HepG2 (cell line): ENCODE measurements at regions not wholly inside any gene's neighbourhood (a gene's known extent, or its start where the extent isn't known, plus 50 kb on each side); places are given as distances from the start of the nearest gene placed in this dataset.
"Not testable (repeated sequence)": the region's sequence is repeated elsewhere in the genome, so short reads cannot be mapped to it uniquely, and the experiment has no call there.

Experiments
- ATAC-seq: fragments of 200-7000 bp; cut with Tn5 transposase; 3 replicates; pipeline ENCODE4 v1.9.1; 2020; ENCODE audit warnings: mild to moderate bottlenecking, moderate library complexity
- BruUV-seq: library from RNA; stranded (reverse); fragments of 400-500 nt; replicated peaks from 2 replicates; lab custom pipeline; 2021; lab: Mats Ljungman, UMichigan
- CTCF ChIA-PET: fragments of 300-600 bp; formaldehyde crosslinking; extraction: SDS; loops from one replicate; lab custom pipeline; 2021; ENCODE audit warnings: low total read pairs, inconsistent platforms, low intra/inter-chr PET ratio; lab: Yijun Ruan, JAX
- POLR2A ChIA-PET: fragments of 350-600 bp; sonication (Branson Sonifier 250); formaldehyde crosslinking; loops from one replicate; lab custom pipeline; 2020; ENCODE audit warnings: antibody characterized with exemption, inconsistent platforms; lab: Yijun Ruan, JAX
- DNase-seq: peaks from one replicate; pipeline ENCODE4 v3.0.0-alpha.2; 2015; ENCODE audit warnings: low spot score
- FAIRE-seq: peaks from 3 replicates; lab custom pipeline; 2011; peaks lifted over from hg19 to GRCh38; lab: Jason Lieb, UNC
- H2AFZ ChIP-seq: one replicate; pipeline ENCODE4 v1.6.1; 2011; ENCODE audit warnings: low read length, inconsistent platforms
- H3K27ac ChIP-seq: fragments of 300-600 bp; 3 replicates; pipeline ENCODE4 v1.8.0; 2011; ENCODE audit warnings: mixed run types, mild to moderate bottlenecking, mixed read lengths, low read length, inconsistent platforms; ENCODE audit not compliant: insufficient read depth; ENCODE audit errors: extremely low read length
- H3K27me3 ChIP-seq, 2 experiments: fragments of 200-600 bp in 1 of 2; 2 replicates in 1 of 2; 3 replicates in 1 of 2; pipeline versions ENCODE4 v1.6.0 to v1.8.0; 2011; ENCODE audit warnings: low read length in 2 of 2, mild to moderate bottlenecking in 2 of 2, moderate library complexity in 2 of 2, inconsistent platforms in 1 of 2; ENCODE audit not compliant: insufficient read depth in 2 of 2, control insufficient read depth in 1 of 2
- H3K36me3 ChIP-seq, 2 experiments: fragments of 200-600 bp in 1 of 2; replicated peaks in 1 of 2; 2 replicates in 1 of 2; 3 replicates in 1 of 2; pipeline versions ENCODE4 v1.5.1 to v1.8.0; 2011; ENCODE audit warnings: low read length in 2 of 2, inconsistent platforms in 1 of 2; ENCODE audit not compliant: insufficient read depth in 2 of 2, control insufficient read depth in 1 of 2
- H3K4me1 ChIP-seq: 2 replicates; pipeline ENCODE4 v1.5.1; 2012; ENCODE audit warnings: low read length, inconsistent platforms; ENCODE audit not compliant: insufficient read depth
- H3K4me2 ChIP-seq: 2 replicates; pipeline ENCODE4 v1.6.0; 2011; ENCODE audit warnings: low read depth, low read length, inconsistent platforms
- H3K4me3 ChIP-seq, 3 experiments: fragments of 200-600 bp in 1 of 3; sonication (generic), shearing (Covaris generic) in 1 of 3; replicated peaks in 1 of 3; 2 replicates each; pipeline ENCODE4 v1.5.1; 2011 to 2016; ENCODE audit warnings: low read length in 3 of 3, inconsistent platforms in 2 of 3, low read depth in 2 of 3, mild to moderate bottlenecking in 2 of 3, control low read depth in 1 of 3, mixed read lengths in 1 of 3; ENCODE audit not compliant: insufficient read depth in 1 of 3
- H3K79me2 ChIP-seq: one replicate; pipeline ENCODE4 v1.6.1; 2011; ENCODE audit warnings: low read length, inconsistent platforms; ENCODE audit not compliant: insufficient read depth
- H3K9ac ChIP-seq: 2 replicates; pipeline ENCODE4 v1.6.0; 2011; ENCODE audit warnings: mild to moderate bottlenecking, low read depth, low read length, inconsistent platforms; ENCODE audit not compliant: insufficient read depth
- H3K9me3 ChIP-seq: 2 replicates; pipeline ENCODE4 v1.5.1; 2012; ENCODE audit warnings: mild to moderate bottlenecking, low read length
- H4K20me1 ChIP-seq: 2 replicates; pipeline ENCODE4 v1.6.0; 2011; ENCODE audit warnings: inconsistent platforms, mild to moderate bottlenecking, low read length, moderate library complexity; ENCODE audit not compliant: insufficient read depth
- FOXA1 ChIP-seq, 2 experiments: fragments of 450-650 bp in 1 of 2; sonication (generic) in 1 of 2; formaldehyde crosslinking in 1 of 2; IDR thresholded peaks; 2 replicates each; pipeline versions ENCODE4 v1.4.0 to v1.6.1; 2016 to 2020; ENCODE audit warnings: missing genetic modification reagents in 1 of 2
- MED8 ChIP-seq: sonication (generic); formaldehyde crosslinking; IDR thresholded peaks from 2 replicates; pipeline ENCODE4 v1.8.1; 2023; ENCODE audit warnings: mild to moderate bottlenecking, missing genetic modification reagents; ENCODE audit not compliant: insufficient replicate concordance
- SMARCE1 ChIP-seq: fragments of 450-650 bp; IDR thresholded peaks from 2 replicates; pipeline ENCODE4 v1.6.1; 2017; ENCODE audit warnings: borderline replicate concordance
- ZC3H13 ChIP-seq: sonication (generic); formaldehyde crosslinking; IDR thresholded peaks from 2 replicates; pipeline ENCODE4 v1.8.1; 2023; ENCODE audit warnings: mild to moderate bottlenecking, missing genetic modification reagents, moderate library complexity
- ZNF776 ChIP-seq: sonication (generic); formaldehyde crosslinking; IDR thresholded peaks from 2 replicates; pipeline ENCODE4 v1.4.0; 2020; ENCODE audit warnings: mild to moderate bottlenecking, missing genetic modification reagents
- whole genome bisulfite sequencing: methylation state at CpG from one replicate; pipeline ENCODE4 v1.1.6; 2017; ENCODE audit warnings: low lambda C conversion rate; 5-methylcytosine and 5-hydroxymethylcytosine counted together
- in situ Hi-C: cut with HindIII; loops from 2 replicates; pipeline ENCODE4 v1.10.0; 2017; ENCODE audit warnings: low pct_unique_long_range_greater_than_20kb; ENCODE audit not compliant: extremely low pct_ligation_motif_present
- intact Hi-C: fragments of 100-400 bp; cut with micrococcal nuclease; formaldehyde crosslinking; loops from one replicate; pipeline ENCODE4 v1.10.0; 2022; ENCODE audit not compliant: unreplicated experiment
- TF ChIP-seq, protein P1 (sequence below): sonication (generic); formaldehyde crosslinking; IDR thresholded peaks from 2 replicates; pipeline ENCODE4 v1.5.0; 2020; ENCODE audit warnings: missing genetic modification reagents, mild to moderate bottlenecking, borderline replicate concordance

DNA sequence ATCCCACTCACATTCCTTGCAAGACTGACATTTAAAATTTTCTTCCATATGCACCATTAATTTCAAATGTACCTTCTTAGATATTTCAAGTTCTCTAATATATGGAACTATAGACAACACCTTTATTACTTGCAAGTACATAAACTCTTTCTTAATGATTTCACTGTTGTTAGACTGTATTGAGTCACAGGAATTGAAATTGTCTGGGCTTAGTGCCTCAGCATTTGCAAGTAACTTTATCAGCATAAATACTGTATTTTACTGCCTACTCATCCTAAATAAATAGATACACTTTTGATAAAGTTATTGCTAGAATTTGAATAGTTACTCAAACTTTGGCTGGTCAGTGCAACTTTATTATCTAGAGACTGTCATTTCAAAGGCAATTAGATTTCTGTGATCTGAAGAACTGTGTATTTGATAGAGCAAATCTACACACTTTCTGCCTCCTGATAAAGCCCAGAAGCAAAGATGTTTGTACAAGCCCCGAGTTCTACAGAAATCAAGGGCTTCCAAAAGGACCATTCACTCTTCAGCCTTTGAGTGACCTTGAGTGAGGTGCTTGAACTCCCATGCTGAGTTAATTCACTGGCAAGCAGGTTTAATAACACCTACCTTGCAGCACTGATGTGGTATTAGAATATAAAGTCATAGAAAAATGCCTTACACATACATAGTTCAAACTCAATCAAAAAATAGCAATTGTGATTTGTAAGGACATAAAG, 91.6 kb downstream of the COX7C start:
- TF ChIP-seq SMARCE1 (no peak), ZC3H13 (CRISPR knock-in tag) (no peak), FOXA1 (IDR thresholded peaks at IDR 0.05) (no peak), FOXA1 (CRISPR knock-in tag; IDR thresholded peaks at IDR 0.05) (no peak)
- TF ChIP-seq, protein P1, sequence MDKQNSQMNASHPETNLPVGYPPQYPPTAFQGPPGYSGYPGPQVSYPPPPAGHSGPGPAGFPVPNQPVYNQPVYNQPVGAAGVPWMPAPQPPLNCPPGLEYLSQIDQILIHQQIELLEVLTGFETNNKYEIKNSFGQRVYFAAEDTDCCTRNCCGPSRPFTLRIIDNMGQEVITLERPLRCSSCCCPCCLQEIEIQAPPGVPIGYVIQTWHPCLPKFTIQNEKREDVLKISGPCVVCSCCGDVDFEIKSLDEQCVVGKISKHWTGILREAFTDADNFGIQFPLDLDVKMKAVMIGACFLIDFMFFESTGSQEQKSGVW (CRISPR knock-in tag) = no peak
- no TSS peak for BruUV-seq
- FAIRE-seq (no peak), ATAC-seq (no peak), DNase-seq (no peak)
- WGBS = 0% methylated on average over 1 of the region's 1 CpG
- Histone ChIP-seq H3K9ac (no peak overlapping the region), H3K79me2 (no peaks in the 10 kb centered on the region), H2AFZ (no peak overlapping the region), H3K4me1 (no peaks in the 10 kb centered on the region), H3K27ac (no peak overlapping the region), H3K9me3 (no peaks in the 10 kb centered on the region), H3K36me3 (no peaks in the 10 kb centered on the region), H4K20me1 (no peaks in the 10 kb centered on the region), H3K4me3 (no peak overlapping the region), H3K27me3 (no peaks in the 10 kb centered on the region), H3K4me2 (no peak overlapping the region)
- in situ Hi-C loops = no loop called here
- ChIA-PET CTCF (no interaction called here), POLR2A (no interaction called here)
- intact Hi-C loops = no loop called here

DNA sequence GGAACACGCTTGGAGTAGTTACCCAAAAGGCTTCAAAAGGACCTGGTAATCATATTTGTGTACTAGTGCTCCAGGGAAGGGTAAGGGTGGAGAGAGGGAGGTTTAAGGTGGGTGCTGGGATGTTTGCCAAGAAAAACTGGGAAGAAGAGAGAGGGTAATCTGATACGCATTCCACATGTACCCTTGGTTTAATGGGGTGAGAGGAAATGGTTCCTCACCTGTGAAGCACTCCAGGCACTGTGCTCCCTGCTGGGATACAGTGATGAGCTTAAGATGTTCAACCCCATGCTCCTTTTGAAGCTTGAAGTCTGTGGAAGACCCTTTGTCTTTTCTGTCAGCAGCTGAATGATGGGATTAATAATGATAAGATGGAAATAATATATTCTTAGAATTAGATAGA, 98.4 kb downstream of the COX7C start:
- in situ Hi-C loops (no loop called here), intact Hi-C loops (no loop called here)
- TF ChIP-seq ZNF776 (CRISPR knock-in tag) (no peak), MED8 (no peak)
- no peaks in the 10 kb centered on the region for H3K9me3 ChIP-seq
- no peak overlapping the region for H3K9ac ChIP-seq
- H3K79me2 ChIP-seq = no peaks in the 10 kb centered on the region
- ChIA-PET CTCF (no interaction called here), POLR2A (no interaction called here)
- H3K4me3 ChIP-seq = no peak overlapping the region
- H3K36me3 ChIP-seq = no peaks in the 10 kb centered on the region
- H2AFZ ChIP-seq = no peak overlapping the region
- BruUV-seq = no TSS peak
- H4K20me1 ChIP-seq = no peaks in the 10 kb centered on the region
- H3K27ac ChIP-seq = no peak overlapping the region
- H3K4me2 ChIP-seq = no peak overlapping the region
- H3K4me1 ChIP-seq = no peaks in the 10 kb centered on the region
- WGBS = 0% methylated on average over 2 of the region's 2 CpGs
- H3K27me3 ChIP-seq = no peaks in the 10 kb centered on the region
- ATAC-seq (no peak), FAIRE-seq (no peak), DNase-seq (no peak)

DNA sequence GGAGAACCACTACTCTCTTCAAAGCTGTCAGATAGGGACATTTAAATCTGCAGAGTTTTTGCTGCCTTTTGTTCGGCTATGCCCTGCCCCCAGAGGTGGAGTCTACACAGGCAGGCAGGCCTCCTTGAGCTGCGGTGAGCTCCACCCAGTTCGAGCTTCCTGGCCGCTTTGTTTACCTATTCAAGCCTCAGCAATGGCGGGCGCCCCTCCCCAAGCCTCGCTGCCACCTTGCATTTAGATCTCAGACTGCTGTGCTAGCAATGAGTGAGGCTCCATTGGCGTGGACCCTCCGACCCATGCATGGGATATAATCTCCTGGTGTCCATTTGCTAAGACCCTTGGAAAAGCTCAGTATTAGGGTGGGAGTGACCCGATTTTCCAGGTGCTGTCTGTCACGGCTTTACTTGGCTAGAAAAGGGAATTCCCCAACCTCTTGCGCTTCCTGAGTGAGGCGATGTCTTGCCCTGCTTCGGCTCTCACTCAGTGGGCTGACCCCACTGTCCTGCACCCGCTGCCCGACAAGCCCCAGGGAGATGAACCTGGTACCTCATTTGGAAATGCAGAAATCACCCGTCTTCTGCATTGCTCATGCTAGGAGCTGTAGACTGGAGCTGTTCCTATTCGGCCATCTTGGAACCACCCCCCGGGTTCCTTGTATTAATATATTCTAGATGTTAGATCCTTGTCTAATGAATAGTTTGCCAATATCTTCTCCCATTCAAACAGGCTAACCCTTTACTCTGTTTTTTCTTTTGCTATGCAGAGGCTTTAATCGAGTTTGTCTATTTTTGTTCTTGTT, 113.8 kb downstream of the COX7C start:
- H3K4me1 ChIP-seq, DNase-seq, H3K79me2 ChIP-seq, H3K27ac ChIP-seq, BruUV-seq, FAIRE-seq, POLR2A ChIA-PET, intact Hi-C loops, H3K36me3 ChIP-seq, H3K9ac ChIP-seq, CTCF ChIA-PET, H3K4me2 ChIP-seq, H4K20me1 ChIP-seq, ATAC-seq, H3K27me3 ChIP-seq, H3K4me3 ChIP-seq, H2AFZ ChIP-seq, in situ Hi-C loops: not testable (repeated sequence)
- H3K9me3 ChIP-seq = peaks cover 23% of the 10 kb centered on the region
- 43% methylated on average over 6 of the region's 20 CpGs for WGBS
